ENCODE measurements at regions not wholly inside any gene's neighbourhood (a gene's known extent, or its start where the extent isn't known, plus 50 kb on each side); places are given as distances from the start of the nearest gene placed in this dataset.

GRCh38 chr4:11281720-11282119 is 147.0 kb downstream of the HS3ST1 start:
- no peak for TF ChIP-seq CTCF (IDR thresholded peaks at IDR 0.05 in 2 of 3, conservative IDR thresholded peaks at IDR 0.05 in 1 of 3; ENCODE audit: borderline replicate concordance in 1 of 3, insufficient read depth in 1 of 3, low read depth in 2 of 3, low read length in 2 of 3)
- TF ChIP-seq SP1 (IDR thresholded peaks at IDR 0.05; ENCODE audit: low read depth) = no peak
